ENCODE measurements at regions not wholly inside any gene's neighbourhood (a gene's known extent, or its start where the extent isn't known, plus 50 kb on each side); places are given as distances from the start of the nearest gene placed in this dataset.

- H3K27me3 ChIP-seq (ENCODE audit: control insufficient read depth, insufficient read depth, low read length) = no peaks in the 10 kb centered on the region
- DNase-seq (ENCODE audit: low read depth, low spot score) = no peak
- H3K9me3 ChIP-seq (ENCODE audit: control insufficient read depth, insufficient read depth, low read length) = no peaks in the 10 kb centered on the region
- no peak overlapping the region for H3K27ac ChIP-seq (ENCODE audit: low read depth, low read length)
- POLR2A ChIA-PET = no interaction called here
- no peak for TF ChIP-seq CTCF (IDR thresholded peaks at IDR 0.05; ENCODE audit: low read depth, low read length)
- CTCF ChIA-PET = no interaction called here
- H3K4me3 ChIP-seq (ENCODE audit: low read depth, low read length) = no peak overlapping the region
Observed at GRCh38 chr3:110804856-110805255, 266.8 kb upstream of the NECTIN3 start.

GRCh38 chr3:110806924-110807323, 264.7 kb upstream of the NECTIN3 start:
- POLR2A ChIA-PET = interaction anchor here (0.6 kb wide), 1 partner anchor 273 kb away, joined by 3 read pairs; no protein-coding TSS in a partner anchor
- Histone ChIP-seq H3K9me3 (ENCODE audit: control insufficient read depth, insufficient read depth, low read length) (no peaks in the 10 kb centered on the region), H3K27me3 (ENCODE audit: control insufficient read depth, insufficient read depth, low read length) (no peaks in the 10 kb centered on the region), H3K27ac (ENCODE audit: low read depth, low read length) (no peak overlapping the region), H3K4me3 (ENCODE audit: low read depth, low read length) (no peak overlapping the region)
- no peak for DNase-seq (ENCODE audit: low read depth, low spot score)
- no peak for TF ChIP-seq CTCF (IDR thresholded peaks at IDR 0.05; ENCODE audit: low read depth, low read length)
- CTCF ChIA-PET = no interaction called here

DNA sequence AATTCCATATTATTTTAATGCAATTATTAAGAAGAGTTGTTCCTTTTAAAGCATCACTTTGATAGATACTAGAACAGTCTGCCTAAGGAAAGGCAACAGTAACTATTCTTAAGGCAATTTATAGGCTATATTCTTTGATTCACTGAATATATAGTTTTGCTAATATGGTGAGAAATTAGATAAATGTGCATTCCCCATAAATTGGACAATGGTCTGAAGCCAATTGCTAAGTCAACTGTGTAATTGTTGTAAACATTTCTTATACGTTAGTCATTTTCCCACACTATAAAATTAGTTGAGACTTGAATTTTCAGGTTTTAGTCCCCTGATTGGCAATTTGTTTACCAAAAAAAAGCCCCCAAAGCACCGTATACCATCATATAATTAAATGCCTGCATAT, 263.0 kb upstream of the NECTIN3 start:
- ChIA-PET POLR2A (no interaction called here), CTCF (no interaction called here)
- Histone ChIP-seq H3K27ac (ENCODE audit: low read depth, low read length) (no peak overlapping the region), H3K9me3 (ENCODE audit: control insufficient read depth, insufficient read depth, low read length) (no peaks in the 10 kb centered on the region), H3K27me3 (ENCODE audit: control insufficient read depth, insufficient read depth, low read length) (no peaks in the 10 kb centered on the region), H3K4me3 (ENCODE audit: low read depth, low read length) (no peak overlapping the region)
- no peak for DNase-seq (ENCODE audit: low read depth, low spot score)
- no peak for TF ChIP-seq CTCF (IDR thresholded peaks at IDR 0.05; ENCODE audit: low read depth, low read length)

- no peak for DNase-seq (ENCODE audit: low read depth, low spot score)
- ChIA-PET CTCF (interaction anchor here (1.0 kb wide), 1 partner anchor 1279 kb away, joined by 3 read pairs; no protein-coding TSS in a partner anchor), POLR2A (no interaction called here)
- Histone ChIP-seq H3K4me3 (ENCODE audit: low read depth, low read length) (no peak overlapping the region), H3K27ac (ENCODE audit: low read depth, low read length) (no peak overlapping the region), H3K9me3 (ENCODE audit: control insufficient read depth, insufficient read depth, low read length) (no peaks in the 10 kb centered on the region), H3K27me3 (ENCODE audit: control insufficient read depth, insufficient read depth, low read length) (no peaks in the 10 kb centered on the region)
- no peak for TF ChIP-seq CTCF (IDR thresholded peaks at IDR 0.05; ENCODE audit: low read depth, low read length)
Observed at GRCh38 chr3:110810356-110810755, 261.3 kb upstream of the NECTIN3 start.

GRCh38 chr3:110811050-110811449, 260.6 kb upstream of the NECTIN3 start:
- no peaks in the 10 kb centered on the region for H3K9me3 ChIP-seq (ENCODE audit: control insufficient read depth, insufficient read depth, low read length)
- ChIA-PET CTCF (interaction anchor here (1.0 kb wide), 1 partner anchor 1279 kb away, joined by 3 read pairs; no protein-coding TSS in a partner anchor), POLR2A (no interaction called here)
- no peak overlapping the region for H3K4me3 ChIP-seq (ENCODE audit: low read depth, low read length)
- no peak overlapping the region for H3K27ac ChIP-seq (ENCODE audit: low read depth, low read length)
- no peaks in the 10 kb centered on the region for H3K27me3 ChIP-seq (ENCODE audit: control insufficient read depth, insufficient read depth, low read length)
- no peak for DNase-seq (ENCODE audit: low read depth, low spot score)
- TF ChIP-seq CTCF (IDR thresholded peaks at IDR 0.05; ENCODE audit: low read depth, low read length) = no peak

All from AG04450 (cell line).